Activated naive CD4-positive, alpha-beta T cell (primary cell): ENCODE measurements at regions not wholly inside any gene's neighbourhood (a gene's known extent, or its start where the extent isn't known, plus 50 kb on each side); places are given as distances from the start of the nearest gene placed in this dataset.
"Not testable (repeated sequence)": the region's sequence is repeated elsewhere in the genome, so short reads cannot be mapped to it uniquely, and the experiment has no call there.

Experiments
- DNase-seq, 4 experiments: peaks; one replicate each; lab custom pipeline; 2025; lab: John Stamatoyannopoulos, UW

DNA sequence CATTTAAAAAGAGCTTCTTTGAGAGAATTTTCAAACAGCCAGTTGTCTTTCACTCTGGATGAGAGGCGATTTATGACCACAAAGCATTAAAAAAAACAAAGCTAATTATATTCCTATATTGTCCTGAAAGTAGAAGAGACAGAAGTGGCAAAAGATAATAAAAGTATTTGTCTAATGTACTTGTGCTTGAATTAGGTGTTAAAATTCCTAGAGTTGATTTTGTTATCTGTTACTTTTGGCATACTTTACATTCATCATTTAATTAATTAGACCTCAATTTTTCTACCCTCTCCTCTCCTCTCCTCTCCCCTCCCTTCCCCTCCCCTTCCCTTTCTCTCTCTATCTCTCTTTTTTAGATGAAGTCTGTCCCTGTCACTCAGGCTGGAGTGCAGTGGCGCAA is 635.1 kb upstream of the ZNF385D start:
- no peak for DNase-seq

- DNase-seq, result no peak
Observed at GRCh38 chr3:22392286-22392685, 641.3 kb upstream of the ZNF385D start.

DNA sequence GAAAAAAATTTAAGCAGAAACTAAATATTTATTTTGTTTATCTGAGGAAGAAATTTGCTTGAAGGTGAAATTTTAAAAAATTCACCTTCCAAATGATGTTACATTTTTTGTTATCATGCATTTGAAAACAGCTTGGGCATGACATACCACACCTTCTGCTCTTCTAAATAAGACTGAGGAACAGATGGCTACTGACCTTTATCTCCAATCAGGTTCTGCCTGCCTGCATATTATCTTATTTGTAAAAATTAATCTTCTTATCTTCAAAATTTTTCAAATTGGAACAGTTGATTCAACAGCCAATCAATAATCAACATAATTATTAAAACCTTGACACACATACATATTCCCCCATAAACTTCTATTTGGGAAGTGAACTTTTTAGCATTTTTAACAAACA is 641.8 kb upstream of the ZNF385D start:
- DNase-seq, result no peak

- DNase-seq, result no peak
Observed at GRCh38 chr3:22399566-22399965, 648.6 kb upstream of the ZNF385D start.

- no peak for DNase-seq
Observed at GRCh38 chr3:22401499-22401898, 650.5 kb upstream of the ZNF385D start.

DNA sequence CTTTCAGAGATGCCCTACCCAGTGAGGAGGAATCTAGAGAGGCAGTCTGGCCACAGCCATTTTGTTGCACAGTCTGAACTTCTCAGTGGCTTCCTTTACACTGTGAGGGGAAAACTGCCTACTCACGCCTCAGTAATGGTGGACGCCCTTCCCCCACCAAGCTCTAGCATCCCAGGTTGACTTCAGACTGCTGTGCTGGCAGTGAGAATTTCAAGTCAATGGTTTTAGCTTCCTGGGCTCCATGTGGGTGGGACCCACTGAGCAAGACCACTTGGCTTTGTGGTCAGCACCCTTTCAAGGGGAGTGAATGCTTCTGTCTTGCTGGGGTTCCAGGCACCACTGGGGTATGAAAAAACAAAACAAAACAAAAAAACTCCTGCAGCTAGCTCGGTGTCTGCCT is 663.2 kb upstream of the ZNF385D start:
- DNase-seq, result no peak

DNA sequence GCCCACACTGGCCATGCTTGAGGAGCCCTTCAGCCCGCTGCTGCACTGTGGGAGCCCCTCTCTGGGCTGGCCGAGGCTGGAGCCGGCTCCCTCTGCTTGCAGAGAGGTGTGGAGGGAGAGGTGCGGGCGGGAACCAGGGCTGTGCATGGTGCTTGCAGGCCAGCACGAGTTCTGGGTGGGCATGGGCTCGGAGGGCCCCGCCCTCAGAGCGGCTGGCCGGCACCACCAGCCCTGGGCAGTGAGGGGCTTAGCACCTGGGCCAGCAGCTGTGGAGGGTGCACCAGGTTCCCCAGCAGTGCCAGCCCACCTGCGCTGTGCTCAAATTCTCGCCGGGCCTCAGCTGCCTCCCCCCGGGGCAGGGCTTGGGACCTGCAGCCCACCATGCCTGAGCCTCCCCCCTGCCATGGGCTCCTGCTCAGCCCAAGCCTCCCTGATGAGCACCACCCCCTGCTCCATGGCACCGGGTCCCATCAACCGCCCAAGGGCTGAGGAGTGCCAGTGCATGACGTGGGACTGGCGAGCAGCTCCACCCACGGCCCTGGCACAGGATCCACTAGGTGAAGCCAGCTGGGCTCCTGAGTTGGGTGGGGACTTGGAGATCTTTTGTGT is 665.9 kb upstream of the ZNF385D start:
- not testable (repeated sequence) for DNase-seq

GRCh38 chr3:22419261-22419660 is 668.3 kb upstream of the ZNF385D start:
- no peak for DNase-seq

GRCh38 chr3:22421589-22421988 is 670.6 kb upstream of the ZNF385D start:
- DNase-seq, result no peak

DNA sequence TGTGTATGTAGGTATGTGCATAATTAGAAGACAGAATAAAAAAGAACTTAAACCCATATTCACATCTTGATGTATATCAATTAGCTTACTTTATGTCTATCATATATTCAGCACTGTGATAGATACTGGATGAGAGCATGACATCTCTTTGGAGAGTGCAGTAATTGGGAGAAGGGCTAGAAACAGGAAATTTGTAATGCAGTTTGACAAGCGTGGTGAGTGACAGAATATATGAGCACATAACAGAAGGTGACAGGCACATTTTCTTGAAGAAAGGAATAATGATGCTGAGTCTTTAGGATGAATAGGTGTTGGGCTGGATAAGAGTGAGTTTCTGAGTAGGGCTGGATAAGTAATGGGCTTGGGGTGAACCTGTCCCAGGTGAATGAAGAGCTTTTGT is 680.3 kb upstream of the ZNF385D start:
- no peak for DNase-seq

GRCh38 chr3:22439626-22440025 is 688.6 kb upstream of the ZNF385D start:
- no peak for DNase-seq

GRCh38 chr3:22441711-22442110 is 690.7 kb upstream of the ZNF385D start:
- DNase-seq, result no peak

DNA sequence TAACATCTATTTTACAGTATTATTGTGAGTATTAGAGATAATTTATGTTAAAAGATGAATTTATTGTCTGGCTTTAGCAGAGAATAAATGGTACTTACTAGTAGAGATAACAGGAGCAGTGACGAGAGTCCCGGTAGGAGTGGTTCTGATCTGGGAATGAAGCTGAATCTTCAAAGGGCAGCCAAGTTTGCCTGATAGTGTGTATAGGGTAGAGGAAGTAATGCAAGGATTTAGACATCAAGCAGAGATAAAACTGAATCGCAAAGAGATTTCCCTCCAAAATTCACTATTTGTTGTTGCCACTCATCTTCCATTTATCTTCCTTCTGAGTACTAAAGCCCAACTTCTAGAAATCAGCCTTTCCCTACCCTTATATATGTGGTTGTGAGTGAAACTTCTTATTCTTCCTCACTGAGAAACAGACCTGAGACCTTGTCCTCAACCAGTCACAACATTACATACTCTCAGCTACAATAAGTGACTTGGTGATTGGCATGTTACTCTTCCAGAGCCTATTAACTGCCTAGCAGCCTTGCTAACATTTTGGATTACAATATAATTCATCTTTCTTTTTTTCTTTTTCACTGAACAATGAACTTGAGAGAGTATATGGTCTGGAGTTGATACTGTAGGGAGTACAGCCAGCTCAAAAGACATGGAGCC is 692.7 kb upstream of the ZNF385D start:
- DNase-seq, result no peak

GRCh38 chr3:22445336-22445735 is 694.3 kb upstream of the ZNF385D start:
- DNase-seq, result not testable (repeated sequence)

- no peak for DNase-seq
Observed at GRCh38 chr3:22450786-22451400, 699.9 kb upstream of the ZNF385D start.

GRCh38 chr3:22451501-22451900 is 700.5 kb upstream of the ZNF385D start:
- no peak for DNase-seq

DNA sequence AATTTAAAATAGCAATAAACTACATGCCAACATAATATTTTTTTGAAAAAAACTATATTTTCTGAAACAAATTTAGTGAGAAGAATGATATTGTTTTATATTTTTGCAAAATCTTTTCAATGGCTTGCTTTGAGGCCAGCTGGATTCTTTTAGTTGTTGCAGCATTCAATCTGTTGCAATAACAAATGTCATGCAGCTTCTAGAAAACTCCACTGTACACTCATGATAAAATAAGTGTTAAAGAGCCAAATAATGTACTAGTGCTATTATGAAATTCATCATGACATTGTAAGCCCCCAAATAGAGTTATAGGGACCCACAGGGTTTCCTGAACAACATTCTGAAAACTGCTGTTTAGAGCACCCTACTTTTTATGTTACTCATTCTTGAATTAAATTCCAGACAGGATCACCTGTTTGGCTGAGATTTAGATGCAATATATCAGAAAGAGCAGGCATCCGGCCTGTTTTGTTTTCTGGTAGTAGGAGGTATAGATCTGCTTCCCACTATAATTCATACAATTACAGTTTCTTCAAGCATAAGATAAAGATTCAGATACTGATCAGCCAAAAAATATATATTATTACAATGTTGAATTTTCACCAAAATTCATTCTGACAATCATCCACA is 703.0 kb upstream of the ZNF385D start:
- no peak for DNase-seq

GRCh38 chr3:22469995-22470394 is 719.0 kb upstream of the ZNF385D start:
- DNase-seq, result no peak

GRCh38 chr3:22471557-22471956 is 720.5 kb upstream of the ZNF385D start:
- DNase-seq, result no peak

DNA sequence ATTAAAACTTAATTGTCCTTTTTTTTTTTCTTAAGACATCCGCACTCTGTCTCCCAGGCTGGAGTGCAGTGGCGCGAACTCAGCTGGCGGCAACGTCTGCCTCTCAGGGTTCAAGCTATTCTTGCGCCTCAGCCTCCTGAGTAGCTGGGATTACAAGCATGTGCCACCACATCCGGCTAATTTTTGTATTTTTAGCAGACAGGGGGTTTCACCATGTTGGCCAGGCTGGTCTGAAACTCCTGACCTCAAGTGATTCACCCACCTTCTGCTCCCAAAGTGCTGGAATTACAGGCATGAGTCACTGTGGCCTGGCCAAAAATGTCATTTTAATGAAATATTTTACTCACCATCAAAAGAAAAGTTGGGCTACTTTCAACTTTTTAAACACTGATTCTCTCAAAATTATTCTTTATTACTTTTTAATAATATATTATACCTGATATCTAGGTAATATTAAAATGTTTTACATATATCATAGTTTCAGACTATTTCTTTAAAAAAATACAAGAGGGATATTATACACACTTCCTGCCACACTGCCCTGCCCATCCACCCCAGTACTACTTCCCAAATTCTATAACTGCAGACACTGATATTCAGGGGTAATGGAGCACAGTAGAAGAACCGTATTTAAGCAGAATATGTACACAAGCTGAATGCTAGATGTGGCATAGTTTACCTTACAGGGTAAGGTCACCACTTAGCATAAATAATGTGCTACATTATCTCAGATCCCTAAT is 723.9 kb upstream of the ZNF385D start:
- DNase-seq, result no peak

DNA sequence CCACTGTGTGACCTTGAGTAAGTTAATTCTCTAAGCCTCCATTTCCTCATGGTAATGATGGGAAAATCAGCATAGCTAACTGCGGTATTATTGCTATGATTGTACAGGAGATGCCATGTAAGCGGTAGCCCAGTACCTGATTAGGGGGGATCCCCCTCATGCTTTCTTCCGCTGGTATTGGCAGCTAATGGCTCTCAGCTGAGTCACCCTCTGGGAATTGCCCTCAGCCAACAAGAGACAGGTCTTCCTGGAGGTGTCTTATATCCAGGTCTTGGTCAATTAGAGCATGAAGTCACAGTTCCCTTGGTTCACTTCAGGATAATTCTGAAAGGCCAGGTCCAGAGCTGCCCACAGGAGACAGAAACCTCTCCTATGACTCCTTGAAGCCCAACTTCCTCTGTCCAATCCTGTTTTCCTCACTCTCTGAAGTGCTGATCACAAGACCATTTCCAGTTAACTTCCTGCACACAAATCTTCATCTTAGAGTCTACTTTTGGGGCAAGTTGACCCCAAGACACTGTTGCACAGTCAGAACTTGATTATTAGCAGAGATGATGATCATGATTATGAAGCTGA is 724.7 kb upstream of the ZNF385D start:
- no peak for DNase-seq

- no peak for DNase-seq
Observed at GRCh38 chr3:22476976-22477375, 726.0 kb upstream of the ZNF385D start.
